GM12874 (cell line): ENCODE measurements at regions not wholly inside any gene's neighbourhood (a gene's known extent, or its start where the extent isn't known, plus 50 kb on each side); places are given as distances from the start of the nearest gene placed in this dataset.

ENCODE experiments used
- TF ChIP-seq, protein P1 (sequence below): IDR thresholded peaks from 2 replicates; pipeline ENCODE4 v1.5.1; 2011; ENCODE audit warnings: low read depth, mild to moderate bottlenecking, control low read depth, low read length, moderate library complexity; ENCODE audit not compliant: insufficient read depth

DNA sequence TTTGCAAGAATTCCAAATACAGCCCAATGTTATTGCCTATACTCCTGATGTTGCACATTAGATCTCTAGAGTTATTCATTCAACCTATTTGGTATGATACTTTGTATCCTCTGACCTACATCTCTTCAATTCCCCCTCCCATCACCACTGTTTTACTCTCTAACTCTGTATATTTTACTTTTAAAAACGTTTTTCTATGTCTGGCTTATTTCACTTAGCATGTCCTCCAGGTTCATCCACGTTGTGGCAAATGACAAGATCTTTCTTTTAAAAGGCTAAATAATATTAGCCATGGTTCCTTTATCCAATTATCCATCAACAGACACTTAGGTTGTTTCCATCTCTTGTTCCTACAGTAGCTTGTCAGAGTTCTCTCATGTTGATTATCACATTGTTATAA, 207.1 kb upstream of the PTGFR start:
- TF ChIP-seq, protein P1, sequence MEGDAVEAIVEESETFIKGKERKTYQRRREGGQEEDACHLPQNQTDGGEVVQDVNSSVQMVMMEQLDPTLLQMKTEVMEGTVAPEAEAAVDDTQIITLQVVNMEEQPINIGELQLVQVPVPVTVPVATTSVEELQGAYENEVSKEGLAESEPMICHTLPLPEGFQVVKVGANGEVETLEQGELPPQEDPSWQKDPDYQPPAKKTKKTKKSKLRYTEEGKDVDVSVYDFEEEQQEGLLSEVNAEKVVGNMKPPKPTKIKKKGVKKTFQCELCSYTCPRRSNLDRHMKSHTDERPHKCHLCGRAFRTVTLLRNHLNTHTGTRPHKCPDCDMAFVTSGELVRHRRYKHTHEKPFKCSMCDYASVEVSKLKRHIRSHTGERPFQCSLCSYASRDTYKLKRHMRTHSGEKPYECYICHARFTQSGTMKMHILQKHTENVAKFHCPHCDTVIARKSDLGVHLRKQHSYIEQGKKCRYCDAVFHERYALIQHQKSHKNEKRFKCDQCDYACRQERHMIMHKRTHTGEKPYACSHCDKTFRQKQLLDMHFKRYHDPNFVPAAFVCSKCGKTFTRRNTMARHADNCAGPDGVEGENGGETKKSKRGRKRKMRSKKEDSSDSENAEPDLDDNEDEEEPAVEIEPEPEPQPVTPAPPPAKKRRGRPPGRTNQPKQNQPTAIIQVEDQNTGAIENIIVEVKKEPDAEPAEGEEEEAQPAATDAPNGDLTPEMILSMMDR, result no peak

DNA sequence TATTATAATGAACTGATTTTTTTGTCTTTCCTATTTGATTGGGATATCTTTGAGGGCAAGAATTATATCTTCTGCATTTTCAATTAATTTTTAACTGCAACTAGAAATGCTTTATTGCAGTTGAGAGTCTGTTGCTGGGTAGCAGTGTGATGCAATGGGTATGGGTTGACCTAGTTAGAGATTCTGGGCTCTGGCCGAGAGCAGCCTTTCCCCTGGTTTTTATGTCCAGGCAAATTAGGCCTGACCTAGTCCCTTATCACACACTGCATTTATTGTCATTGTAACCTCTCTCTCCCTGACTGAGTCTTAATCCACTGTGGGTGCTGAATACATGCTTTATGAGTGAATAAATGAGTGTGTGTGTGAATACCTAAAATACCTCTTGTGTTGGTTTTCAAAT, 206.4 kb upstream of the PTGFR start:
- TF ChIP-seq, protein P1, result no peak

DNA sequence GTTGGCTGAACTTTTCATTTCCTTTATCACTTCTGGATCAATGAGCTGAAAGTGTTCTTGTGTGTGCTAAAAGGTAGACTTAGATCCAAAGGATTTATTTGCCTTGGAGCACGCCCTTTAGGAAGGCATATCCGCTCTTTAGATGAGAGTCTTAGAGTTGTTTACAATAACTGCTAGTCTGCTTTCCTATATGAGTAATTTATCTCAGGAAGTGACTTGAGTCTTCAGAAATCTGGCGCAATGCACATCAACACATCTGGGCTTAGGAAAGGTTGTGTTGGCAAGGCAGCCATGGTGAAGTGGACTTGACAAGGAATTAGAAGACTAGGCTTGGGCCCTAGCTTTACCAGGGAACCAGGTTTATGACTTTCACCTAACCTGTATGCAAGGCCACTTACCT, 204.1 kb upstream of the PTGFR start:
- TF ChIP-seq, protein P1, result no peak

DNA sequence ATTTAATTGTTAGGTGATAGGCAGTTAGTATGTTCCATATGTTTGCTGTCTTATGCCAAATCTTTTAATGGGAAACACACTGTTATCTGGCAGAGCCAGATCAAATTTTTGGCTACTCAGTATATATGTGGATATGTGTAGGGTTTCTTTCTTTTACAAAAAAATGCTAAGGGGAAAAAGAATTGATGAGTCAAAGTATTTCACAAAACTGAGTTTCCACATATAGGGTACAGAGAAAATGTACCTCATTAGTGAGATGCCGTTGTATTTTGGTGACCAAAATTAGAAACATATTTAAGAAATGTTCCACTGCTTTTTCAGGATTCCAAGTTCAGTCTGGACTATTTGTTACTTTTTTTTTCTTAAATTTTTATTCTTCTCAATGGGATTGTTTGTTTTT, 201.2 kb upstream of the PTGFR start:
- TF ChIP-seq, protein P1, result no peak

DNA sequence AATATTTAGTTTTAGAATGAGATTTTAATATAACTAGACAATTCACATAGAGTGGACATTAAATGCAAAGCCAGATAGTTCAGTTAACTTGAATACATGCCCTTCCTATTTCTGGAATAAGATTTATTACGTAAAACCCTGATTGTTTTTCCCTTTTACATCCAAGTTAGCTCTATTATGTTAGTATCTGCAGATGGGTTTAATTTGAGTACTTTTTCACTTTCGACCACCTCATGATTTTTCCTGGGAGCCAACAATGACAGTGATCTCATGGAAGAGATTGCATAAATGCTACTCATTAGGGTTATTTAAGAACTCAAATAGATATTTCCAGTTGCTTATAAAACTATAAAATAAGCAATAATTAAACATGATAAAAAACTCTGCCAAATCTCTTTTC, 199.4 kb upstream of the PTGFR start:
- TF ChIP-seq, protein P1, result no peak

DNA sequence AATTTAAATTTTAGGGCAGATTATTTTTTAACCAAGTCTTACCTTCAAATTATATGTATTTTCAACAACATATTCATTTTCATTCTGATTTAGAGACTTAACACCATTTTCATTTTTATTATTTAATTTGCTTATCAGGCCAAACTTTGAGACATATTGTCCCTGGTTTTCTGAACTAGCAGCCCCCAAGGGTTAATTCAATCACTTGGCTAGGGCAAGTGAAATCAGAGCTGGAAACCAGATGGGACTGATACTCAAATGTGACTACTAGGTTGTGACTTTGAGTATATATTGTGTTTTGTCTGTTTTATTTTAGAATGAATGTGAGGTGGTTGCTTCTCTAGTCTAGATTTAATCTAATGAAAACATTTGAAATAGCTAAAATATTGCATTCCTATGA, 198.9 kb upstream of the PTGFR start:
- TF ChIP-seq, protein P1, result no peak

DNA sequence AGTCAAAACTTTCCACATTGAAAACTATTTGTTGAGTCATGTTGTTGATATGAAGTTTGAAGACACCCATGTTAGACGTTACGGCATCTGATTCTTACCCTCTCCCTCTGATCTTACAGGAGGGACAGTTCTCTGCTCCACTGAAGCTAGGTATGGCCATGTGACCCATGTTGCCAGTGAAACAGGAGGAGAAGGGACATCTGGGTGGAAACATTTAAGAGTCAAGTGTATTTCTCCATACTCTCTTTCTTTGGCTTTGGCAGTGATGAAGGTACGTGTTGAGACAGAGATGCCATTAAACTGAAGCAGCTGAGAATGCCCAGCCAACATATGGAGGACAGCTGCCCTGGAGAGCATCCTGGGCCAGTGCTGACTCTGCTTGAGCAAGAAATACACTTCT, 198.4 kb upstream of the PTGFR start:
- TF ChIP-seq, protein P1, result no peak

DNA sequence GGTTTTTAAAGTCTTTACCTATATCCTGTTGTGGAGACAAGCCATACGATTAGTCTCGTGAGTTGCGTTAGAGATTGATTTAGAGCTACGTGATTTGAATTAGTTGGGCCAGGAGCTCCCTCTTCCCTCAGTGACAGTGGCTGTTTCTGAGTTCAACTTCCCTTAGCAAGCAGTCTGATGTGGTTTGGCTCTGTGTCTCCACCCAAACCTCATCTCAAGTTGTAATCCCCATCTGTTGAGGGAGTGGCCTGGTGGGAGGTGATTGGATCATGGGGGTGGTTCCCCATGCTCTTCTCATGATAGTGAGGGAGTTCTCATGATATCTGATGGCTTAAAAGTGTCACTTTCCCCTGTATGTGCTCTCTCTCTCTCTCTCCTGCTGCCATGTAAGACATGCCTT, 192.9 kb upstream of the PTGFR start:
- TF ChIP-seq, protein P1, result no peak
